SU-DHL-6 (cell line): ENCODE measurements at regions not wholly inside any gene's neighbourhood (a gene's known extent, or its start where the extent isn't known, plus 50 kb on each side); places are given as distances from the start of the nearest gene placed in this dataset.

ENCODE experiments used
- CTCF ChIP-seq: fragments of 200-600 bp; sonication (generic); IDR thresholded peaks from one replicate; pipeline ENCODE4 v1.5.1; 2017; ENCODE audit warnings: antibody characterized with exemption, mild to moderate bottlenecking, low read length, moderate library complexity; ENCODE audit not compliant: insufficient read depth, poor library complexity, severe bottlenecking
- EZH2phosphoT487 ChIP-seq: fragments of 200-600 bp; sonication (generic), shearing (Covaris generic); conservative IDR thresholded peaks from 2 replicates; pipeline ENCODE4 v1.6.1; 2018; ENCODE audit warnings: mild to moderate bottlenecking, antibody characterized with exemption, low read length, moderate library complexity, mixed read lengths

GRCh38 chr5:17929171-17929570 is 294.9 kb downstream of the TAF11L14 start:
- TF ChIP-seq CTCF (no peak), EZH2phosphoT487 (no peak)
